GM19328 (cell line): ENCODE measurements at regions not wholly inside any gene's neighbourhood (a gene's known extent, or its start where the extent isn't known, plus 50 kb on each side); places are given as distances from the start of the nearest gene placed in this dataset.

ENCODE experiments used
- ATAC-seq: cut with Tn5 transposase; IDR thresholded peaks from one replicate; pipeline ENCODE4 v1.9.1; 2021; ENCODE audit warnings: mild to moderate bottlenecking, moderate library complexity; ENCODE audit not compliant: unreplicated experiment

GRCh38 chr11:30153008-30153407 is 77.8 kb upstream of the FSHB start:
- ATAC-seq, result no peak

- ATAC-seq, result no peak
These were observed 75.4 kb upstream of the FSHB start for GRCh38 chr11:30155428-30155827.

- no peak for ATAC-seq
These were observed 71.3 kb upstream of the FSHB start for GRCh38 chr11:30159546-30159945.

- no peak for ATAC-seq
These were observed 65.2 kb upstream of the FSHB start for GRCh38 chr11:30165652-30166051.

- ATAC-seq, result no peak
These were observed 59.2 kb upstream of the FSHB start for GRCh38 chr11:30171661-30172060.

GRCh38 chr11:30172158-30172557 is 58.7 kb upstream of the FSHB start:
- no peak for ATAC-seq

GRCh38 chr11:30172883-30173311 is 57.9 kb upstream of the FSHB start:
- no peak for ATAC-seq

GRCh38 chr11:30174265-30175020 is 56.4 kb upstream of the FSHB start:
- no peak for ATAC-seq
